SIG-M5 (cell line): ENCODE measurements at regions not wholly inside any gene's neighbourhood (a gene's known extent, or its start where the extent isn't known, plus 50 kb on each side); places are given as distances from the start of the nearest gene placed in this dataset.

Experiments used
- DNase-seq: peaks from one replicate; lab custom pipeline; 2025; lab: John Stamatoyannopoulos, UW

DNA sequence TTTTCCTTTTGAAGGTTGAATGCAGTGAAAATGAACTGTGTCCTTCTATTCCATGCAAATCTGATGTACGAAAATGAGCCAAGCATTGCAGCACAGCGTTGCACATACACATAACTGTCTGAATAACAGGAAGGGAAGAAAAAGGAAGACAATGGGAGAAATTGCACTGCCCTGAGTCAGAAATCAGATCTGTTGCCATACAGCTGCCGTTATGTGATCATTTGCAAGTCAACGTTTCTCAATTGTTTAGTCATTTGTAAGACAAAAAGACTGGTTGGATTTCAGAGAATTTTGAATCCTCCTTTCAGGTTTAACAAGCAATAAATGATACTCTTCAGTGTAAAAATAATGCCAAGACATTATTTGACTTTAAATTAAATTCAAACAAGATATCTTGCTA is 284.1 kb downstream of the DSEL start:
- no peak for DNase-seq

DNA sequence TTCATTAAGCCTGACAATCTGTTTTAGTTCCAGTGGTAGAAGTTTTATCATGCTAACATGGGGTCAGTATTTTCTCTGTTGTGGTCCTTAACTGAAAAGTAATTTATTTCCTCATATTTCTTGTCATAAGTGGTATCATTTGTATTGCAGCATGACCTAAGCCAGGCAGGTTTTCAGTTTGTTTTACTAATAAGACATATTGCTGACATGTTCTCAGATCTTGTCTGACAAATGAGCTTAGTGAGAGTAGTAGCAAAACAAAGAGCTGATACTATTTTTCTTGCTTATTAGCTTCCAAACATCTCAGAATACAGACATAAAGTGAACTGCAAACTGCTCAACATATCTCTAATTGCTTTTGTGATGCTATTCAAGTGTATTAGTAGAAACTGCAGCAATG is 293.6 kb downstream of the DSEL start:
- DNase-seq: no peak

DNA sequence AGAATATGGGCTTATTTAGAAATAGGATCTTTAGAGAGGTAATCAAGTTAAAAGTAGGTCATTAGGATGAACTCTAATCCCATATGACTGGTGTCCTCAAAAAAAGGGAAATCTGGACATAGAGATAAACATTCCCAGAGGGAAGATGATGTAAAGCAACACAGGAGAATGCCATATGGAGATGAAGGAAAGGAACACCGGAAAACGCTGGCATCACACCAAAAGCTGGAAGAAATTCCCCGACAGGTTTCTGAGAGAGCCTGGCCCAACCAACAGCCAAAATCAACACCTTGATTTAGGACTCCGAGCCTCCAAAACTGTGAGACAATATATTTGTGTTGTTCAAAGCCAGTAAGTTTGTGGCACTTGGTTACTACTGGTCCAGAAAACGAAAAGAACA is 296.7 kb downstream of the DSEL start:
- no peak for DNase-seq

DNA sequence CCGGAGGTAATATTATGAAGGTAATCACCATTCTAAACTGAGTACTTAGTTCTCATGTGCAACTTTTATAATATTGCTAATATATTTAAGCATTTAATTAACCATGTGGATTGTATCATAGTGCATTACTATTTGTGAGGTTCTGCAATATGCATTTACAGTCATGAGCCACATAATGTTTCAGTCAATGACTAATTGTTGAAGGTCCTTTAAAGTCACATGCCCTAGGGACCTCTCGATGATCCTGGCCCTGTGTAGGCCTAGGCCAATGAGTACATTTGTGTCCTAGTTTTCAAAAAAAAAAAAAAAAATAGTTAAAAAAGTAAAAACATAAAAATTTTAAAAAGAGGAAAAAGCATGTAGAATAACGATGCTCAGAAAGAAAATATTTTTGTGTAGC is 298.0 kb downstream of the DSEL start:
- DNase-seq: no peak

DNA sequence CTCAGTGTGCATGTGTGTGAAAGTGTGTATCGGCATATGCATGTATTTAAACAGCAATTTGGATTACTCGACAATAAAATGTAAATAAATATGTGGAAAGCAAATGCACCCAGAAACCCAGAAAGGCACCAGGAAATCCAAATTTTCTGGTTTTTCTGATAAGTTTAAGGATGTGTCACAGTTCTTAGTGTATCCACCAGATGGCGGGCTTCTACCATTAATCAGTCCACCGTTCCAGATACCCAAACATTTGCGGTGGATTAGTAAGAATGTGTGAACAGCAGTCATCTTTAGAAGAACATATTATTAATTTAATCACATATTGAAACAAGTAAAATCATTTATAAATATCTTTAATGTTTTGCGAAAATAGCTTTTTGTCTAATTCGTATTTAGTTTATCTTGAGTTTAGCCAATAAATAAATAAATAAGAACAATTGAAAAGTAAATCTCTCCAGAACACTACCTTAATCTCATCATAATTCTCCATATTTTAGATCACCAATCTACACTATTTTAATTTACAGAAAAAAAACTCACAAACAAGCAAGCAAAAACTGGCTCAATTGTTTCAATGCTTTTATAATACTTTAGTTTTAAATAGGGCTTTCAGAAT is 298.9 kb downstream of the DSEL start:
- DNase-seq: no peak

DNA sequence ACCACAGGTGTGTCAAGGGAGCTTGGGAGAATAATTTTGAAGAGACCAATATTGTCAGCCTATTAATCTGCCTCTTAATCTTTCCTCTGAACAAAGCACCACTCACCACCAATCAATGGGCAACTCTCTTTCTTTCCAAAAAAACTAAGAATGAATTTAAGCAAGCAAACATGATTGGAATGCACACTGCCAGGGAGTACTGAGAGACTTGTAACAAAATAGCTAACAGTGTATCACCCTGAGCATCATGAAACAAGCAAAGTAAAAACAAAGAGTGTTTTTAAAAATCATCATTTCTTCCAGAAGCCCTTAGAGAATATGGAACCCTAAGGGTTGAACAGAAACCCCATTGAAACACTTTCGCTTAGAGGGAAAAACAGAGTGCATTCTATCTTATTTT is 299.7 kb downstream of the DSEL start:
- DNase-seq: no peak

DNA sequence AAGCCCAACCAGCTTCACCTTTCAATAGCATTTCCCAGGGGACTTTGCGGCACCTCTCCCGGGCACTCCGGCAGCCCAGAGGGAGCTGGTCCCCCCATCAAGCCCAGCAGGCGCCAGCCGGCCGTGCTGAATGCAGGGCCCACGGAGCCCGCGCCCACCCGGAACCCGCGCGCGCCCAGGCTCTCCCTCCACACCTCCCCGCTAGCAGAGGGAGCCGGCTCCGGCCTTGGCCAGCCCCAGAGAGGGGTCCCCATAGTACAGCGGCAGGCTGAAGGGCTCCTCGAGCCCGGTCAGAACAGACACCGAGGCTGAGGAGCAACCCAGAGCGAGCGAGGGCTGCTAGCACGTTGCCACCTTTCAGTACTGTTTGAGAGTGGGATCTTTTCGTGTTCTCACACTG is 300.8 kb downstream of the DSEL start:
- no peak for DNase-seq

DNA sequence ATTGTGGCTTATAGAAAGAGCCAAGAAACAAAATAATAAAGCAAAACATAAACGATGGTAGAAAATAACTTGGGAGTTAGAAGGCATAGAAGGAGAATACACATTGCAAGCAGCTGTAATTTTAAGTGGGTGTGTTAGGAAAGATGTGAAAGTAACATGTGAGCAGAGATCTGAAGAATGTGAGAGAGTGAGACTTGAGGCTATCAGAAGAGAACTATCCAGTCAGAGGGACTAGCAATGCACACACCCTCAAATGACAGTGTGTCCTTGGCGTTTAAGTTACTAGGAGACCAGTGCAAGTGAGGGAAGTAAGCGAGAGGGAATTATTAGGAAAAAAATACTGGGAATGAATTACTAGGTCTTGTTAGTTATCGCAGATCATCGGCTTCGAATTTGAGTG is 304.9 kb downstream of the DSEL start:
- no peak for DNase-seq

DNA sequence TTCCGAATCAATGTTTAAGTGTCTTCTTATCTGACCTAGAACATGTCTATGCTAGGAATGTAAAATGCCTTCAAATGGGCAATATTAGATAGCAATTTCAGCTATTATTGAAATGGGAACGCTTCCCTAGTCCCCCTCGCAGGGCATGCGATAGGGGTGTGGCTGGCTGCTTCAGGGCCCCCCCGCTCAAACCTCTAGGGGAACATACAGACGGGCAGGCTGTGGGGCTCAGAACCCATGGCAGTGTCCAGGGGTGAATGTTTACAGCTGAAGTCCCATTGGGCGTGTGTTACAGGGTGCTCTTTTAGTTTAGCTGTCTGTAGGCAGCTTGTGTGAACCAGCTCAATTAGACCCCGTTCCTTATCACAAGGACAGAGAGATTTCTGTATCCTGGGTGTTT is 315.9 kb downstream of the DSEL start:
- DNase-seq: no peak

DNA sequence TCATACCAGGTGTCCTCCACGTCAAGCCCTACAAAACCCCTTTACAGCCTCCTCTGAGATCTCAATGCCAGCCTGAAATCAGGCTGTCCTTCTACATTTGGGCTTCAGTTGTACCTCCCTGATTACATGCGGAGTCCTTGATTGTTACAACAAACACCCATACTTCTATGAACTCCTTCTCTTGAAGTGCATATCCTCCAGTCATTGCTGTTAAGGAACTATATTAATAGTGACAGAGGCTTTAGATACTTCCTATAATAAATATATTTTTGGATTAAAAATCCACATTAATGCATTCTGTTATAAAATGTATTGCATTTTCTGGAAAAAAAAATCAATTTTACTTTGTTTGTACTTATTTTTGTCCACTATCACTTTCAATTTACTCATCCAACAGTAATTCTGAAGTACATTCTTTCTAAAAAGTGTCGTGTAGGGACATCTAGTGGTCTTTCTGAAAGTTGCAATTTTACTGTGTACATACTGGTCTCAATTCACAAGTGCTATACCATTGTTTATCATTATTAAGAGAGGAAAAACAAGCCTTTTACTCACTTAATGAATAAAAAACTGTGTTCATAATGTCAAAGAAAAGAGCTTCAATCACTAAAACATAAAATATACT is 316.4 kb downstream of the DSEL start:
- DNase-seq: no peak

DNA sequence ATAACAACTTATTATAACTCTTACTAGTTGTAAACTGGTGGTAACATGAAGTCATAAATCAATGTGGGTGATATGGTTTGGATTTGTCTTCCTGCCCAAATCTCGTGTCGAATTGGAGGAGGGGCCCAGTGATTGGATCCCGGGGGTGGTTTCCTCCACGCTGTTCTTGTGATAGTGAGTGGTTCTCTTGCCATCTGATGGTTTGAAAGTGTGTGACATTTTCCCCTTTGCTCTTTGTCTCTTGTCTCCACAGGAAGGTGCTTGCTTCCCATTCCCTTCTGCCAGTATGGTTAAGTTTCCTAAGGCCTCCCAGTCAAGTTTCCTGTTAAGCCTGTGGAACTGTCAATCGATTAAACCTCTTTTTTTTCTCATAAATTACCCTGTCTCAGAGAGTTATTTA is 321.6 kb downstream of the DSEL start:
- DNase-seq: no peak

DNA sequence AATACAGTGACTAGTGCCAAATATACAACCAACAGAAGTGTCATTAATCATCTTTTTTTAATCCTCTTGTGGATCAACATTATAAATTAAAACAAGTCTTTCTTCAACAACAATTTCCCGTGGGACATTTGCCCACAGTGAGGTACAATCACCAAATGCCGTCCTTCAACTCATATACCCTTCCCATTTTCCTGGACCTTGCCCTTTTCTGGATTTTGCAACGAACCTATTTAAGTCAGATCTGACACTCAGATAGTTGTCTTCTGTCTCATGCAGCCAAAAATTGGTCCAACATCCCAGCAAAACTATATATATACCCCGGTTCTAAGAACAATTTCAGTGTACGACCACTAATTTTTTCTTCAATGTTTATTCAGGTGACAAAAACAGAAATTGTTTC is 324.0 kb downstream of the DSEL start:
- no peak for DNase-seq

DNA sequence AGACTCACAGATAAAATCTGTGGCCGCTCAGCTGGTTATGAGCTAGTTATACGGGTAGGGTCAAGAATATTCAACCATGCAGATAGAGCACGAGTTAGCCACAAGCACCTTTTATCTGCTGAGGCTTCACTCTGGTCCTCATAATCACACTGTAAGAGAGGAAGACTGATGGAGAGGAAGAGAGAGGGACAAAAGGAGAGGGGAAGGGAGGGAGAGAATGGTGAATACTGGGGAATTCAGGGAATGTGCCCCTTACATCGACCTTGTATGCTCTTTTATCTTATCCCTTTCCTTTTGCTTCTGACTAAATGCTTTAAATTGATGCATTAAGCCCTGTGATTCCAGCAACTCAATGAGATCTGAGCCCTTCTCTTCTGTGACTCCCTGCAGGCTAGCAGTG is 333.1 kb downstream of the DSEL start:
- DNase-seq: no peak

DNA sequence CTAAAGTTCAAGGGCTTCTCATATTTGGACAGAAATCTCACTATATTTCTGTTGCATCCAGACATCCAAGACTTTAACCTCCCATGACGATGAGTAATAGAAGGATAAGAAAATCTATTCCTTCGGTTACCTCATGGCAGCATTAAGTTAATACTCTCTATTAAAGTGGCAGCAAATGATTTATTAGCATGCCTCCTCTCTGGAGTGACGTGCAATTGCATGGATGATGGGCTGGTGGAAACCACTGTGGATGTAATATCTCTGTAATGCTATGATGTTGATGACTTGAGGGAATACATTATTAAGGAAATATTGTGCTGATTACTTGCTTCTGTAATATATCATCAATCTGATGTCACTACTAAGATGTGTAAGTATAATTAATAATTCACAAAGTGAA is 336.8 kb downstream of the DSEL start:
- DNase-seq: no peak

DNA sequence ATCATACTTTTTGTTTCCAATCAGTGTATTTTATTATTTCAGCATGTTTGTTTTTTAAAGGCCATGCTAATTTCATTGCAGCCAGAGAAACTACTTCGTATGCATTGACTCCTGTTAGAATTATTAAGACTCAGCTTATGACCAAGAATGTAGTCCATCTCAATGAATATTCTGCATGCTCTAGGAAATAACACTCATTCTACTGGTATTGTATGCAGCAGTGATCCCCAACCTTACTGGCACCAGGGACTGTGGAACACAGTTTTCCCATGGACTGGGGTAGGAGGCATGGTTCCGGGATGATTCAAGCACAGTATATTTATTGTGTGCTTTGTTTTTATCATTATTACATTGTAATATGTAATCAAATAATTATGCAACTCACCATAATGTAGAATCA is 356.9 kb downstream of the DSEL start:
- no peak for DNase-seq

DNA sequence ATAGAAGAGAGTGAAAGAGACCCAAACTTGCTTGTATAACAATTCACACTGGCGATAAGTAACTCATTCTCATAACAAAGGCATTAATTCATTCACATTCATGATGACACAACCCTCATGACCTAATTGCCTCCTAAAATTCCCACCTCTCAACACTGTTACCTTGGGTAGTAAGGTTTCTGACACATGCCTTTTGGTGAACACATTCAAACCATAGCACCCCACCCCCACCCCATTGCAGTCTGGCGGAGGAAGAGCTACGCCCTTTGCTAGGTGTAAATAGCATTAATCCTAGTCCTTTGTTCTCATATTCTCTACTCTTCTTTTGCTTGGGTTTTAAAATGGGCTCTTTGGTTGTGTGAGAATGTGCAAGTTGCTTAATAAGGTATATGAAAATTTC is 361.5 kb downstream of the DSEL start:
- DNase-seq: no peak

DNA sequence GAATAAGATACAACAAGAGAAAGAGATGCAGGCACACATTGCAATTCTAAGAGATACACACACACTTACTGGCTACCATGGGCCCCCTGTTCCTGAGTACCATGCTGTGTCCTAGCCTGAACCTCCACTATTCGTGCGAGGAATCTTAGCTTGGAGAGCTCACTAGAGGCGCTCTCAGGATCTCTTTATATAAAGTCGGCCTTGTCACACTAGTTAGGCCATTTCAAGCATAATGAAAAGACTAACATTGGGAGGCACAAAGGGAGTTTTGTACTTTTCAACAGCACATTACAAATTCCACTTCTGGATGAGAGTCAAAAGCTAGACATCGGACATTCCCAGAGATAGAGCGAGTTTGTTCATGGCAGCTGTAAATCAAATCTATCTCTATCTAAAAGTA is 365.2 kb downstream of the DSEL start:
- no peak for DNase-seq

DNA sequence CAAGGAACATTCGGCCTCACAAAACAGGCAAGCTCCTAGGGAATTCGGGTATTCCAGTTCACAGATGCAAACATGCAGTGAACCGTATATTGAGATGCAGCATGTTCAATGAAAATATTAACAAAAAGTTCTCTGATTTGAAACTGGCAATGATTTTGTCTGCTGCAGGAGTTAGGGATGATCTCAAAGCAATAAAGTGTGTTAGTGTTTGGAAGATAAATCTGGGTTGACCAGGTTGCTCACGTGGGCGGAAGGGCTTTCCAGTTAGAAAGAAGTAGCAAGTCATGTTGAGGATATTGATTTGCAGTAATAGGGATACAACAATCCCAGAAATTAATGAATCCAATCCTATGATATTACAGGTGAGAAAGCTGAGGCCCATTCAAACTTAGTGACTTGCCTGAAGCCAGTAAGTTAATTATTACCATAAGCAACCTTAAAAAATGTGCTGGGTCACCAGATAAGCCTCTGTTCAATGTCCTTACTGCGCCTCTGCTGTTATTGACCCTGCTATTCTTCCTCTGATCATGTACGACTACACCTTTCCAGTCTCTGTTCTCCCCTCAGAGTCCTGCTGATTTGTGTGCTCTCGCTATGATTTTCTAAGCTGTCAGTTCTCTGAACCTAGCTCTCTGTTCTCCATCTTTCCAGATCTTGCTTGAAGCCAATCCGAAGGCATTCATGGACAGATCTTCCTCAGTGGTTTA is 370.8 kb downstream of the DSEL start:
- DNase-seq: no peak

DNA sequence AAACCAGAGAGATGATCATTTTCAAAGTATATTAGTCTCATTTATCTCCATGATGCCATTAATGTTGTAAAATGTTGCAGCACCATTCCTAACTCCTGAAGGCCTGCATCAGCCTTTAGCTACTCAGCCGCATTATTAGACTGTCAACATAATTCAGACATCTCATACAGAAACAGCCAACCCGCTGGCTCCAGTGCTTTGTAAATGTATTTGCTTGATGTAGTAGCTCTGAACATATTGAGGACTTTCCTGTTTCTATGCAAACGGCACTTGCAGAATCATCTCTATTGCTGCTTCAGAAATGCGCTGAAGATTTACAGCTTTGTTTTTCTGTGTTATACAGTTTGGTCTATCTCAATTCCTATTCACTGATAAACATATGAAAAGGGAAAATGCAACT is 372.2 kb downstream of the DSEL start:
- no peak for DNase-seq

DNA sequence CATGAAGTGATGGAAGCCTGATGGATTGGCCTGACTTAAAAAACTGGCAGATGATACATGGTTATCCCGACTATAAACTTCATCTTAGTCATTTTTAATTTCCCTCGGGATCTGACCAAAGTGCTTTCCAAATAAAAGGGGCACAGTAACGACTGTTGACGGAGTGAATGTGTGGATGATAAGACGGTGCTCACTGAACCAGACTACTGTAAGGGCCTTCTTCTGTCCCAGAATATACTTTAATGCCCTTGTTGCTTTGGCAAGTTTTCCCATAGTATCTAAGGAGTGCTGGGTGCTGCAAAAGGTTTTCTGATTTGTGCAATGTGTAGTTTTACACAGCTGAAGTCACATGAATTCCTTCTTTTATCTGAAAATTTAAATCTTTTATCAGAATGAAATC is 373.5 kb downstream of the DSEL start:
- DNase-seq: no peak

DNA sequence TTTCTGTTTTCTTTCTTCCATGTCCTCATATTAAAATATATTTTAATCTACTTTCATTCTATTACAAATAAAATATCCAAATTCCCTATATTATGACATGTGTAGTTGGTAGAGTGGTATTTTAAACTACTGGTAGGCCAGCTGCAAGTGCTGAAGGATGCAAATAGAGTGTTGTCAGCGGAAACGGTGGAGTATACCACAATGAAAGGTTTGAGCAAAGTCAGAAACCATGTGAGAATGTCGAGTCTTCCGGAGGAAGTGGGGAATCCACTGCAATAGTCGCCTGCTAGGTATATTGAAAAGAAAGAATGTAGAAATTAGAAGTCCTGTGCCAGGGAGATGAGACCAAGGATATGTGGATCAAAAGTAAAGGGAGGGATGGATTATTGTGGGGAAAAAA is 373.9 kb downstream of the DSEL start:
- DNase-seq: no peak

DNA sequence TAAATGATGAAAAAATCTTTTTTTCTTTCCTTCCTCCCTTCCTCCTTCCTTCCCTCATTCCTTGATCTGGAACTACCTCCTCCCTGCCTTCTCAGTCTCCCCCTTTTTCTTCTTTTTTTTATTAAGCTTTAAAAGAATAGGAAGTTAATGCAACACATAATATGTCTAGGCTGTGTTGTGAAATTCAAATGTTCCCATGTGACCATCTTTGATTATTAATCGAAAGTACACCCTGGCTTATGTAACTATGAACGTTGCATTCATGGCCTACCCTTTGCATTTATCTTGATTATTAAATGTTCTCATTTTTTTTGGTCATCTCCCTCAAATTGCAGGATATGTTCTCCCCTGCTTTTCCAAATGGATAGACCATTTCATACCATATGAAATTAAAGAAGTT is 376.0 kb downstream of the DSEL start:
- DNase-seq: no peak

DNA sequence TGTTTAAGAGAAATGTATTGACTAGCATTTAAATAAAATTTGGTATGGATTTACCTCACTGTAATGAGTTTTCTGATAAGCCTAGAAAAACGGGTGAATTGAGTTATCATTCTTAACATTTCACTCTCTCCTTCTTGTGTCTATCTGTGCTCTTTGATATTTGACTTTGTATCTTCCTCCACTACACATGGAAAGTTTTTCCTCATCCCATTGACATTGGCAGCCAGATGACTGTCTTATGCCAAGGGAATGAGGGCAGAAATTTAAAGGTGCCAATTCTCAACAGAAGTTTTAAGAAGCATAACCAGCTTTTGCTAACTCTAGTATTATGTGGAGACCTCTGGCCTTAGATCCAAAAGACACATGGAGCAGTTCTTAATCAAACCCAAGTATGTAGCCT is 376.6 kb downstream of the DSEL start:
- DNase-seq: no peak

DNA sequence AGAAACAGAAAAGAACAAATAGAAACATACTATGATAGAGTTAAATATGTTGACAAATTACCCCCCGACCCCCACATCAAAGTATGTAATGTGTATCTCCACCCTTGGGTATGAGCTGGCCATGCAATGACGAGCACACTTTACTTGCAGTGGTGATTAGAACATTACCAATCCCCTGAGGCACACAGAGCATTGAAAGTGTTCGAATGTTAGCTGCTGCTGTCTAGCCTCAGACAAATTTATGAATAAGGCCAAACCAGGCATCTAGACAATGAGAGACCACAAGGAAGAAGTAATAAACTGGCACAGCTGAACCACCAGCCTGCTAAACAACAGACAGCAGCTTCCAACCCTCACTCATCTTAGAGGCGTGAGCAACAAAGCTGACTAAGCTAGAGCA is 380.5 kb downstream of the DSEL start:
- no peak for DNase-seq
